Bronchial epithelial cell (primary cell): ENCODE measurements at regions not wholly inside any gene's neighbourhood (a gene's known extent, or its start where the extent isn't known, plus 50 kb on each side); places are given as distances from the start of the nearest gene placed in this dataset.

Experiments
- DNase-seq: peaks from one replicate; pipeline ENCODE4 v3.0.0-alpha.2; 2010; ENCODE audit warnings: low read depth
- FAIRE-seq: peaks from 2 replicates; lab custom pipeline; 2011; peaks lifted over from hg19 to GRCh38; lab: Jason Lieb, UNC
- H3K27me3 ChIP-seq: 2 replicates; pipeline ENCODE4 v1.5.1; 2011; ENCODE audit warnings: low read length; ENCODE audit not compliant: control insufficient read depth, insufficient read depth
- H3K36me3 ChIP-seq: 2 replicates; pipeline ENCODE4 v1.5.1; 2011; ENCODE audit warnings: low read length; ENCODE audit not compliant: control insufficient read depth, insufficient read depth
- H3K4me3 ChIP-seq: 2 replicates; pipeline ENCODE4 v1.5.1; 2011; ENCODE audit warnings: mild to moderate bottlenecking, low read depth, low read length, control low read depth
- TF ChIP-seq, protein P1 (sequence below): IDR thresholded peaks from 2 replicates; pipeline ENCODE4 v1.5.1; 2011; ENCODE audit warnings: mild to moderate bottlenecking, moderate library complexity, low read length, control low read depth, inconsistent platforms; ENCODE audit not compliant: insufficient read depth, severe bottlenecking

DNA sequence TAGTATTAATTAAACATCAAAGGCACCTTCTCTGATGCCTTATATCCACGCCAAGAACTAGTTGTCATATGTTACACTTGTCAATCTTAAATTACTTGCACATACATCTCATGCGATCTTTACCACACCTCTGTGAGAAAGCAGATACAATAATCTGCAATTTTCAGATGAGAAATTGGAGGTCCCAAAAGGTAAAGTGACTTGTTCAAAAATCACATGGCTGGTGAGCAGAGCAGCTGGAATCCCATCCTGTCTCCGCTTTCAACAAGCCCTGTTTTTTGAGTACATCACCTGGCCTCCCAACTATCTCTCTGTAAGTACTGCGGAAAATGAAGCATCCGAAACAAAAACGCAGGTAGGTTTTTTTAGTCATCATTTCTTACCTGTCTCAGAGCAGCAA is 203.4 kb upstream of the FOXN3 start:
- Histone ChIP-seq H3K36me3 (no peaks in the 10 kb centered on the region), H3K27me3 (no peaks in the 10 kb centered on the region), H3K4me3 (no peak overlapping the region)
- TF ChIP-seq, protein P1, sequence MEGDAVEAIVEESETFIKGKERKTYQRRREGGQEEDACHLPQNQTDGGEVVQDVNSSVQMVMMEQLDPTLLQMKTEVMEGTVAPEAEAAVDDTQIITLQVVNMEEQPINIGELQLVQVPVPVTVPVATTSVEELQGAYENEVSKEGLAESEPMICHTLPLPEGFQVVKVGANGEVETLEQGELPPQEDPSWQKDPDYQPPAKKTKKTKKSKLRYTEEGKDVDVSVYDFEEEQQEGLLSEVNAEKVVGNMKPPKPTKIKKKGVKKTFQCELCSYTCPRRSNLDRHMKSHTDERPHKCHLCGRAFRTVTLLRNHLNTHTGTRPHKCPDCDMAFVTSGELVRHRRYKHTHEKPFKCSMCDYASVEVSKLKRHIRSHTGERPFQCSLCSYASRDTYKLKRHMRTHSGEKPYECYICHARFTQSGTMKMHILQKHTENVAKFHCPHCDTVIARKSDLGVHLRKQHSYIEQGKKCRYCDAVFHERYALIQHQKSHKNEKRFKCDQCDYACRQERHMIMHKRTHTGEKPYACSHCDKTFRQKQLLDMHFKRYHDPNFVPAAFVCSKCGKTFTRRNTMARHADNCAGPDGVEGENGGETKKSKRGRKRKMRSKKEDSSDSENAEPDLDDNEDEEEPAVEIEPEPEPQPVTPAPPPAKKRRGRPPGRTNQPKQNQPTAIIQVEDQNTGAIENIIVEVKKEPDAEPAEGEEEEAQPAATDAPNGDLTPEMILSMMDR = no peak
- FAIRE-seq (no peak), DNase-seq (no peak)

DNA sequence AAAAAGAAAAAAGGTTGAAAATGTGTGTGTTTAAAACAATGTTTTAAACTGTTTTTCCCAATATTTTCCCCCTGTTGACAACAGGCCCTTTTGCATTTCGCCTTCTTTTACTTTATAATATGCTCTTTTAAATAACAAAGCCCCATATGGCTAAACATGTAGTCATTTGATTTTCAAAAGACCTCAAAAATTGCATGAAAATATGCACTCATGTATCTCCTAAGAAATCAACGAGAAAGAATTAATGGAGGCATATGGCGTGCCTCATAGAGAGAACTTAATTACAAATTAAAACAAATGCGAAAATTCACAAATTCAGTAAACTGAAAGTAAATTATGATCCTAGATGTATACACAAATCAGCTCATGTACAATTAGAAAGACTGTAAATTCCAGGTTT is 202.6 kb upstream of the FOXN3 start:
- TF ChIP-seq, protein P1 = no peak
- H3K36me3 ChIP-seq = no peaks in the 10 kb centered on the region
- no peak for DNase-seq
- H3K4me3 ChIP-seq = peak overlapping the region; percentile 68
- FAIRE-seq = no peak
- H3K27me3 ChIP-seq = no peaks in the 10 kb centered on the region

DNA sequence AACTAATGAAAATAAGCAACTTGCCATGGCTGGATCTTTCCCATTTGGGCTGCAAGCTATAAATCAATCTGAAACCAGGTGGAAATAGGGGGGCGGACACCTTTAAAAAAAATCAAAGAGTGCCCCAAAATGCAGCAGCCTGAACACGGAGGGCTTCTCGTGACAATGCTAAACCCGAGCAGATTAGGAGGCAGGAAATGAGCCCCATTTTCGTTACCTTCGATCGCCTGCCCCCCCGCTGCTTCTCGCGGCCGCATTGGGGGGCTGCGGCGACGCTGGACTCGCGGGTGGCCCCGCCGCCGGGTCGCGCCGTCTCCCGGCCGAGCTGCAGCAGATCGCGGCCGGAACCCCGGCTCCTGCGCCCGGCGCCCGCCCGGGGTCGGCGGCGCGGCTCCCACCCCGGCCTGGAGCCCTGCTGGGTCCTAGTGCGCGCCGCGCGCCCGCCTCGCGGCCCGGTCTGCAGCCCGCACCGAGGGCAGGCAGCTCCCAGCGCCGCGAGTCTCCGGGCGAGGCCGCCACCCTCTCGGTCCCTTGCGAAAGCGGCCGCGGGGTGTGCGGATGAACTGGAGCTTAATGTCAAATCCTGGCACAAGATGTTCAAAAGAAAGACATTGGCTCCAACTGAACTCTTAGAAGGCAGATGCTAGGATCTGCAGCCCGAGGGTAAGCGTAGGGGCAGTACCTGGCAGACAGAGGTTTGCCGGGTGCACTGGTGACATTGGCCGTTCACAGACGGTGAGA is 201.9 kb upstream of the FOXN3 start:
- no peaks in the 10 kb centered on the region for H3K36me3 ChIP-seq
- no peaks in the 10 kb centered on the region for H3K27me3 ChIP-seq
- TF ChIP-seq, protein P1 = no peak
- H3K4me3 ChIP-seq = peak overlapping the region; percentile 68
- DNase-seq (peak; percentile 36), FAIRE-seq (no peak)

DNA sequence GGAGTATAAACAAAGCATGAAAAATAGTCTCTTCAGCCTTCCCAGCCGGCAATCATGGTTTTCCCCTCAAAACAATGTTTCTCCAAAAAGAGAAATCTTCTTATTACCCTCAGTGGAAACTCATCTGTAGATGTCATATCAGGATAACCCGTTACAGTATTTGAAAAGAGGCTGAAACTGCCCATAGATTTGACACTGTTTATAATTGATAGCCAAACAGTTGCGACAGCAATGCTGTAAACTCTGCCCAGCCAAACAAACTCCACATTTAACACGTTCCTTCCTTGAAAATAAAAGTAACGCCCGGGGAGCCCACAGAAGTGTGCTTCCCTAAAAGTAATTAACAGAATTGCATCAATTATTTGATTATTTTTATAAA is 201.3 kb upstream of the FOXN3 start:
- Histone ChIP-seq H3K4me3 (peak overlapping the region; percentile 68), H3K36me3 (no peaks in the 10 kb centered on the region), H3K27me3 (no peaks in the 10 kb centered on the region)
- TF ChIP-seq, protein P1 = no peak
- DNase-seq (peak; percentile 15), FAIRE-seq (no peak)

DNA sequence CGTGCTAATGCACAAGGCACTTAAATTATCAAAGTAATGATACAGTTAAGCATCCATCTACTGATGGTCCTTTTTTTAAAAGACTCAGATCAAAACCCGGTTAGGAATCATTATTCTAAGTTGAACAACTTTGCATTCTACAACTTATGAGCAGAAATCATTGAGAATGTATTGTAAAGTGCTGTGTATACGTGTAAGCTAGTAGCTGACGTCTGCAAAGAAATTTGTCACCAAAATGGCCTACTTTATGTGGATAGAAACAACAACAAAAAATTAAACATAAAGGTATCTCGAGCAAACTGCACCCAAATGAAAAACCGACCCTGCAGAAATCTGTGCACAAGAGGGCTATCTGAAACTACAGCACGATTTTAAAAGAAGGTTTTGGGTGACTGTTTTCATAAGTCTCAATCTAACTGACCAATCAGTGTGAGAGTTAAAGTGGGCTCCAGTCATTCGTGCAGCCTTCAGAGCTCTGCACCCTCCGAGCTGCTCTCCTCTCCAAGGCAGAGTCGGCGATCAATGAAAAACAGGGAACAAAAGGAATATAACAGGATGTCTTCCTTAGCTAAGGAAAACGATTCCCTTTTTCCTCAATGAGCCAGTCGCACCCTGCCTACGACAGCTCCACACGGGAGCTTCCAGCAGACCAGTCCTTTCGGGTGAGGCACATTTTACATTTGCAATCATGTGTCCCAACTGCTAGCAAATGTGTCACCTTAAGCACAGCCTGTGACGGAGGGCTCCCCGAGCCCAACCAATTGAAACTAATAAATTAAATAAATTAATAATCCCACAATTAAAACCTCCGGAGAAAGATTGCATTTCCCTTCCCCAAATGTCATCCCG is 200.7 kb upstream of the FOXN3 start:
- DNase-seq = peak; percentile 36

More for the DNA sequence above, 200.7 kb upstream of the FOXN3 start:
- no peaks in the 10 kb centered on the region for H3K27me3 ChIP-seq
- no peaks in the 10 kb centered on the region for H3K36me3 ChIP-seq
- no peak for FAIRE-seq
- H3K4me3 ChIP-seq = peak overlapping the region; percentile 68
- TF ChIP-seq, protein P1 = no peak
